Limb (tissue), 2 donors: ENCODE measurements at regions not wholly inside any gene's neighbourhood (a gene's known extent, or its start where the extent isn't known, plus 50 kb on each side); places are given as distances from the start of the nearest gene placed in this dataset.

Experiments used
- DNase-seq, 2 donors: peaks; one replicate each; pipeline ENCODE4 v3.0.0-alpha.2; 2016; ENCODE audit errors: extremely low spot score in 2 of 2

- no peak for DNase-seq
Observed at GRCh38 chr1:221157026-221157761, 278.0 kb downstream of the HLX start.

GRCh38 chr1:221159608-221160007 lies 280.4 kb downstream of the HLX start:
- no peak for DNase-seq

DNA sequence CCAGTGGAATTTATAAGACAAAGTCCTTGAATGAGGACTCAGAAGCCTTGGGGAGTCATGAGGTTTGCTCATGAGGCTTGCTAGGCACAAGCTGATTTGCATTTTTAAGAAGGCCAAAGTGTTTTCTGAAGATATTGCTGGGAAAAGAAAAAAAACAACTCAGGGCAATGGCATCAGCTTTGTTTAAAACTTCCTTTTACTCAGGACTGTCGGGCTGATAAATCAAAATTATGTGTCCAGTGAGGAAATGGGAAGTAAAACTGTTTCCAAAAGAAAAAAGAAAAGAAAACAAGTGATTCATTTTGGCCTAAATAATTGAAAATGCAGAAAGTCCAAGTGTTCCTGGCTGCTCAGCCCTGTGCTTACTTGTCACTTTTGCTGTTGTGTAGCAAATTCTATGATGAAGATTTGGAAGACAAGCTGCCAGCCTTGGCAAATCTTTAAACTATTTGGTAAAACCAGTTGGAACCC lies 282.4 kb downstream of the HLX start:
- DNase-seq = no peak

DNA sequence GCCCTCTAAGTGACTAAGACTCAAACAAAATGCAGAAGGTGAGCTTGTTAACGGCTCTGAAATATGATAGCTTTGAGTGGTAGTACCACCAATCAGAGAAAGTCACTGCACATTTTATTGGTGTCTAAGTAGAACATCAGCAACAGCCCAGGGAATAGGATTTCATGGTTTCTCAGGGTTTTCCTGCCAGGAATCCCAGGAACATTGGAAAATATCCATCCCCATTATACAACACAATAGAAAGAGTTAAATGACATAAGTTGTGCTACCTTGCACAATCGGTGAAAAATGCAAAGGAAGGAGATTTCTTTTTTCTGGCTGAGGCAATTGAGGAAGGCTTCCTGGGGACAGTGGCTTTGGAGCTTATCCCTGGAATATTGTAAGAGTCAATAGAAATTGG lies 283.1 kb downstream of the HLX start:
- DNase-seq = no peak

GRCh38 chr1:221162939-221163338 lies 283.7 kb downstream of the HLX start:
- DNase-seq = no peak

DNA sequence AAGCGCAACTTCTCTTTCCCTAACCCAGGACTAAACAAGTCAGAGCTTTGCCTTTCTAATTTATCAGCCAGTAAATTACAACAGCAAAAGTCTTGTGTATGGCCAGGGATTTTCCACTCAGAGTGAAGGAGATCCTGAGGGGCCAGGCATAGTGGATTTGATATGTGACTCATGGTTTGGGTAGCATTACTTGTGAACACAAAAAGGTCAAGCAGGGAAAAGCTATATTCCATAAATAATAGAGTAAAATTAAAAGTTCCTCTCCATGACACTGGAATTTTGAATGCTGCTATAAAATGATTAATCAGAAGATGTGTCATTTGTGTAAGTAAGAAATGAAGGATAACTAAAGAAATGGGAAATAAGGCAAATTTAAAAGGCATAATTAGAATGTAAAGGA lies 284.8 kb downstream of the HLX start:
- DNase-seq = no peak

DNA sequence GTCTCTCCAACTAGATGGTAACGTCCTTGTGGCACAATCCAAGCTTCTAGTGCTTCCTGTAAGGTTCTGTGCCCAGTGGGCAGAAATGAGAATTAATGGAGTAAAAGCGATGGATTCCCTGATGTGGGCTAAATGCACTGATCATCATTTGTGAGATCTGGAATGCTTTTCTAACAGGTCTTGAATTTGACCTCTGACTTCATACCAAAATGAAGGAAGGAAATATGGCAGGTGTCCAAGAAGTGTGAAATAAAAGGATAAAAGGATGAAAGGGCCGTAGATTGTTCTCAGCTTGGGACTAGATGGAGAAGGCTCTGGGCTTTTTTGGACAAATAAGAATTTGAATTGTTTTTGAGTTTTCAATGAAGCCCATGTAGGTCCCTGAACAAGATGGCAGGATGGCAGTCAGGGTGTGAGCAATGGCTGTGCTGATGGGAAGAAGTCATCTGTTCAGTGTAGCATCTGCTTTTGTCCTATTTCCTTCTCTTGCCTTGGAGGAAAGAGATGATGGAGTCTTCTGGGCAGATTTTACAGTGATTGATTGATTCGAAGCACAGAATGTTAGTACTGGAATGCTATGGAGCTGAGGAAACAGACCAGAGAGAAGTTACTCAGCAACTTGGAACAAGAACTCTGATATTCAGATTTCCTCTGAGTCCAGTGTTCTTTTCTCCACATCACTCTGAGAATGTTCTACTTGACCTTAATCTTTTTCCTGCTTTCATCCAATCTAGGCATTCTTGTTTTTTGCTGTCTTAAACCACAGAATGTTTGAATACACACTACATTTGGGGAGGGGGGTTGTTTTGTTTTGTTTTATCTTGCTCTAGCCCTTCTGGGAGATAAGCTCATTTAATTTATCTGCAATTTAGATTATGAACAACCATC lies 286.0 kb downstream of the HLX start:
- DNase-seq = no peak

GRCh38 chr1:221165839-221166500 lies 286.7 kb downstream of the HLX start:
- no peak for DNase-seq

- no peak for DNase-seq
Observed at GRCh38 chr1:221166559-221167318, 287.5 kb downstream of the HLX start.

GRCh38 chr1:221169447-221169889 lies 290.2 kb downstream of the HLX start:
- no peak for DNase-seq

DNA sequence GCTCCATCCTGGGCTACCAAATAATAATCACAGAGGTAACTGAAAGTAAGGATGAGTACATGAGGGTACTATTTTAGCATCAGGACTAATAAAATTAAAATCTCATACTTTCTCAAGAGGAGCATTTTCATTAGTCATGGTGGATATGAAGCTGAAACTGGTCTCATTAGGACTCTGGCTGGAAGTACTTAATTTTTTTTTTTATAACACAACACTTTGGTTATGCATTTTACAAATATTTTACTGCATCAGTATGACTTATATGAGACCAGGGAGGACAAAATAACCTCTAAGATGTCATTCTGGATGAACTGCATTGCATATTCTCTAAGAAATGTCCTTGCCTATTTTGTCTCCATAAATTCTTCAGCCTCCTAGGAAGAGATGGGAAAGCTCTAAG lies 290.9 kb downstream of the HLX start:
- DNase-seq = no peak

- no peak for DNase-seq
Observed at GRCh38 chr1:221171768-221172167, 292.5 kb downstream of the HLX start.

DNA sequence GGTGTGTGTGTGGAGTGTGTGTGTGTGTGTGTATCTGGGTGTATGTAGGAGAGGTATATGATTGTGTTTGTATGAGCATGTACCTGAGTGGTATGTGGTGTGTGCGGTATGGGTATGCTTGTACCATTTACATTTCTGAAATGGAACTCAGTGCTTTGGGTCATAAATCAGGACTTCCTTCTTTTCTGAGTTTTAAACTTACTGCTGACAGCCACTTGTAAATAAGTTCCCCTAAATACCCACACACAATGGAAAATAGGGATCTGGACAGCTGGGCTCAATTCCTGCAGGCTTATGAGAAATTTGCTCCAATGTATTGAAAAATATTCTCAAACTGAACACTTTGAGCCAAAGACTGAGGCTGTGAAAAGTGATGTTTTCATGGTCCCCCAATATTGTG lies 293.6 kb downstream of the HLX start:
- DNase-seq = no peak

DNA sequence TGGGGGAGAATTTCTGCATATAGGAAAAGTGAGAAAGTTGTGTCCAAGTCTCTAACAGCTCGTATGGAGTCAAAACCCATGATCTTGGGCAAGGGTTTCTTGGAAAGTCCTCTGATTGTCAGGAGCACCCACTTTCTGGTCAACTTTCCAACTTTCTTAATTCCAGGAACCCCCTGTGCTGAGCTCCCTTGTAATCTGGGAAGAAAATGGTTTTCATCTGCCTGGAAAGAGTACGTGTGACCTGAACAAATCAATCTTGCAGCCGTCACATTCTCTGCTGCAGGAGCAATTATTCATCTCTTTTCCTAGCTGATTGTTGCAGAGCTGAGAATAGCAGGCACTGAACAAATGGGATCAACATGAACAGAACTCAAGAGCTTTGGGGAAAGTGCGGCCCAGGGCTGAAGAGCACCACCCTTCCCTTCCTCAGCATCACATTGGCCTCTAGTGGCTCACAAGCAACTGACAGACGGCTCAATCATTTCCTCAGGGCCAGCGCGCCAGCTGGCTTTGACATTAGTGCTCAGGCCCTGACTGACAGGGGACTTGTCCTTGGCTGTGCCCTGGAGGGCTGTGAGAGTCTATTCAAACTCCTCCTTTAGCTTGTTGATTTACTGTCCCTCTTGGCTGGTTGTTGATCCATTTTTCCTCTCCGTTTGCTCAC lies 295.2 kb downstream of the HLX start:
- no peak for DNase-seq

GRCh38 chr1:221175249-221175648 lies 296.0 kb downstream of the HLX start:
- no peak for DNase-seq

DNA sequence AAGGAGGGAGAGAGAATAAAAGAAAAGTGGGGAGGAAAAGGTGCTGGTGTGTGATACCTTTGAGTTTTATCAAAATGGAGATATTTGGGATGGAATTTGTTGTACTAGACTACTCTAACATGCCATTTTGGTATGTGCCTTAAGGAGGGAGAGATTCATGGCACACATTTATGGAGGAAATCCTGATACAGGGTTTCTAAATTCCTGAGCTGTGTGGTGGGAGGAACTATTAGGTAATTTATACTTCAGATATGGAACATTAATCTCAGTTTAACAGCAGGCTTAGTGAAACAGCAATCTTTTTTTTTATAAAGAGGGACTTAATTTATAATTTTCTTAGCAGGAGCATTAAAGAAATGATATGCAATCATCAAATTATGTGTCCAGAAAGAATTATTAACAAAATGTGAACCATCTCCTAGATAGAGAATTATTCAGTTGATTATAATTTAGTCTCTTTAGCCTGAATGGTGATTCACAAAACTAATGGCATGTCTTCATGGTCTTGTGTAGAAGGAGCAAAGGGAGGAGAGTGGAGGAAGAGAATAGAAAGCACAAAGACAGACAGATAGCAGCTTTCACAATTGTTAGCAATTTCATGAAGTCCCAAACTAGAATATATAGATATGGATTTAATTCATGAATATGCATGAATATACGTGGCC lies 301.6 kb downstream of the HLX start:
- DNase-seq = no peak

- DNase-seq = no peak
Observed at GRCh38 chr1:221182791-221183533, 303.7 kb downstream of the HLX start.

GRCh38 chr1:221184131-221184794 lies 305.0 kb downstream of the HLX start:
- DNase-seq = no peak

GRCh38 chr1:221187174-221187573 lies 307.9 kb downstream of the HLX start:
- DNase-seq = no peak
